ENCODE measurements at regions not wholly inside any gene's neighbourhood (a gene's known extent, or its start where the extent isn't known, plus 50 kb on each side); places are given as distances from the start of the nearest gene placed in this dataset.
A peak's percentile ranks its signal among the peaks of the same experiment; 100 is the strongest.

DNA sequence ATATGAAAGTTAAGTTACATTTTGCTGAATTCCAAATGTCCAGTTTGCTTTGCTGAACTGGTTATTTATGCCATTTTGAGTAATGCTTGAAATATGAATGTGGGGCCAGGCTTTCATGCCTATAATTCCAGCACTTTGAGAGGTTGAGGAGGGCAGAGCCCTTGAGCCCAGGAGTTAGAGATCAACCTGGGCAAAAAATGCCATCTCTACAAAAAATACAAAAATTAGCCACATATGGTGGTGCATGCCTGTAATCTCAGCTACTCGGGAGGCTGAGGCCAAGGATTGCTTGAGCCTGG lies 101.2 kb upstream of the ITGA6 start:
- DNase-seq (ENCODE audit: low read depth) = no peak
- no peak for TF ChIP-seq CTCF (conservative IDR thresholded peaks at IDR 0.05; ENCODE audit: low read length)
- H3K4me3 ChIP-seq (ENCODE audit: low read length) = no peak overlapping the region

- TF ChIP-seq CTCF (conservative IDR thresholded peaks at IDR 0.05; ENCODE audit: low read length) = no peak
- DNase-seq (ENCODE audit: low read depth) = peak; percentile 89
- H3K4me3 ChIP-seq (ENCODE audit: low read length) = no peak overlapping the region
Observed at GRCh38 chr2:172328103-172328841, 99.1 kb upstream of the ITGA6 start.

DNA sequence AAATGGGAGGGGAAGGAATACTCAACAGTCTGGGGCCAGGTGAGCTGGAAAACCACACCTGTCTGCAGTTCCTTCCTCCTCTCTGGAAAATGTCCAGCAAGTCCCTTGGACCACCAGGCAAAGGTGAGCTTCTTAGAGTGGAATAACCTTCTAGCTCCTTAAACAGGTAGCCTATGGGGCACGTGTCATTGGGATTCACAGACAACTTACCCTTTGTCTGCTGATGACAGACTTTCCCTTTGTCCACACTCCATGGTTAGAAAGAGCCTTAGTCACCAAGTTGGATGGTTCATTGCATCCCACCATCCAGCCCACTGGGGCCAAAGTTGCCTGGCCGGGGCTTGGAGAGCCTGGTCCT lies 98.0 kb upstream of the ITGA6 start:
- no peak for DNase-seq (ENCODE audit: low read depth)
- TF ChIP-seq CTCF (conservative IDR thresholded peaks at IDR 0.05; ENCODE audit: low read length) = no peak
- H3K4me3 ChIP-seq (ENCODE audit: low read length) = no peak overlapping the region

GRCh38 chr2:172329774-172330671 lies 97.4 kb upstream of the ITGA6 start:
- TF ChIP-seq CTCF (conservative IDR thresholded peaks at IDR 0.05; ENCODE audit: low read length) = no peak
- no peak overlapping the region for H3K4me3 ChIP-seq (ENCODE audit: low read length)
- no peak for DNase-seq (ENCODE audit: low read depth)

DNA sequence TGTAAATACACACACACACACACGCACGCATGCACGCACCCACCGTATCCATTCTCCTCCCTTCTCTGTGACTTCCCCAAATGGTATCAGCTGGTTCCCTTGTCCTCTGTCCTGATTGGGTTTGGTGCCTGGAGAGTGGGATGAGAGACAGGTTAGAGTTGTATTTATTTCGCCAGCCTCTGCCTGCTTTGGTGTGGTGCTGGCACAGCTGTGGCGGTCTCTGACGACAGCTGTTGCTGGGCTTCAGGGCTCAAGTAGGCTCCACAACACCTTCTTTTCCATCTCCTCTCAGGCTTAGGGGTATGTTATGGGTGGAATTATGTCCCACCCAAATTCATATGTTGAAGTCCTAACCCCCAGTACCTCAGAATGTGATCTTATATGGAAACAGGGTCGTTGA lies 94.9 kb upstream of the ITGA6 start:
- no peak for DNase-seq (ENCODE audit: low read depth)
- TF ChIP-seq CTCF (conservative IDR thresholded peaks at IDR 0.05; ENCODE audit: low read length) = no peak
- no peak overlapping the region for H3K4me3 ChIP-seq (ENCODE audit: low read length)

GRCh38 chr2:172333235-172333977 lies 94.0 kb upstream of the ITGA6 start:
- DNase-seq (ENCODE audit: low read depth) = no peak
- no peak overlapping the region for H3K4me3 ChIP-seq (ENCODE audit: low read length)
- TF ChIP-seq CTCF (conservative IDR thresholded peaks at IDR 0.05; ENCODE audit: low read length) = no peak
